IMR-90 (cell line): ENCODE measurements at regions not wholly inside any gene's neighbourhood (a gene's known extent, or its start where the extent isn't known, plus 50 kb on each side); places are given as distances from the start of the nearest gene placed in this dataset.

ENCODE experiments used
- ATAC-seq: fragments of 200-7000 bp; cut with Tn5 transposase; 2 replicates; pipeline ENCODE4 v1.9.1; 2020; ENCODE audit warnings: low read depth, mild to moderate bottlenecking, moderate library complexity
- BruUV-seq: library from RNA; stranded (reverse); fragments of 400-500 nt; replicated peaks from 2 replicates; lab custom pipeline; 2021; lab: Mats Ljungman, UMichigan
- CTCF ChIA-PET: fragments of 300-600 bp; formaldehyde crosslinking; extraction: SDS; loops from one replicate; lab custom pipeline; 2021; ENCODE audit warnings: antibody characterized with exemption; lab: Yijun Ruan, JAX
- POLR2A ChIA-PET: fragments of 300-600 bp; sonication (Branson Sonifier 250); formaldehyde crosslinking; loops from one replicate; lab custom pipeline; 2022; ENCODE audit warnings: antibody characterized with exemption; ENCODE audit not compliant: unreplicated experiment; lab: Charles Lee
- DNase-seq: peaks from one replicate; pipeline ENCODE4 v3.0.0; 2013
- H2AFZ ChIP-seq: replicated peaks from 2 replicates; pipeline ENCODE3; 2013; ENCODE audit warnings: low read length, mild to moderate bottlenecking; ENCODE audit not compliant: poor library complexity
- H2AK5ac ChIP-seq: 2 replicates; pipeline ENCODE4 v1.6.1; 2013; ENCODE audit warnings: low read depth, low read length, inconsistent platforms
- H2AK9ac ChIP-seq: replicated peaks from 2 replicates; pipeline ENCODE3; 2013; ENCODE audit warnings: mild to moderate bottlenecking, low read depth, low read length, moderate library complexity; ENCODE audit not compliant: poor library complexity
- H2BK120ac ChIP-seq: 2 replicates; pipeline ENCODE4 v1.6.1; 2013; ENCODE audit warnings: low read depth, low read length, inconsistent platforms
- H2BK15ac ChIP-seq: 3 replicates; pipeline ENCODE4 v1.6.1; 2013; ENCODE audit warnings: low read depth, low read length, inconsistent platforms
- H2BK20ac ChIP-seq: 2 replicates; pipeline ENCODE4 v1.6.1; 2013; ENCODE audit warnings: low read depth, mild to moderate bottlenecking, inconsistent platforms, low read length, moderate library complexity
- H2BK5ac ChIP-seq: 2 replicates; pipeline ENCODE4 v1.6.1; 2013; ENCODE audit warnings: mild to moderate bottlenecking, low read depth, low read length, inconsistent platforms; ENCODE audit not compliant: poor library complexity, severe bottlenecking
- H3K14ac ChIP-seq: replicated peaks from 2 replicates; pipeline ENCODE4 v1.6.1; 2013; ENCODE audit warnings: low read depth, low read length, inconsistent platforms
- H3K18ac ChIP-seq: 2 replicates; pipeline ENCODE4 v1.6.1; 2013; ENCODE audit warnings: low read depth, low read length, control low read depth
- H3K23ac ChIP-seq: 2 replicates; pipeline ENCODE4 v1.6.1; 2013; ENCODE audit warnings: low read depth, low read length, inconsistent platforms
- H3K27ac ChIP-seq: 2 replicates; pipeline ENCODE4 v1.5.1; 2013; ENCODE audit warnings: mild to moderate bottlenecking, control low read depth, low read length; ENCODE audit not compliant: insufficient read depth
- H3K27me3 ChIP-seq: 2 replicates; pipeline ENCODE4 v1.6.1; 2013; ENCODE audit warnings: low read length; ENCODE audit not compliant: control insufficient read depth, insufficient read depth
- H3K36me3 ChIP-seq: 2 replicates; pipeline ENCODE4 v1.6.1; 2013; ENCODE audit warnings: low read length, mixed read lengths; ENCODE audit not compliant: control insufficient read depth, insufficient read depth
- H3K4ac ChIP-seq: 2 replicates; pipeline ENCODE4 v1.6.1; 2013; ENCODE audit warnings: low read depth, low read length, inconsistent platforms
- H3K4me1 ChIP-seq: 2 replicates; pipeline ENCODE4 v1.6.1; 2013; ENCODE audit warnings: low read length, mixed read lengths; ENCODE audit not compliant: control insufficient read depth, insufficient read depth
- H3K4me2 ChIP-seq: 2 replicates; pipeline ENCODE4 v1.6.1; 2013; ENCODE audit warnings: low read depth, mild to moderate bottlenecking, control low read depth, low read length, moderate library complexity
- H3K4me3 ChIP-seq: 2 replicates; pipeline ENCODE4 v1.5.1; 2013; ENCODE audit warnings: low read depth, mild to moderate bottlenecking, control low read depth, low read length, moderate library complexity; ENCODE audit not compliant: insufficient read depth
- H3K56ac ChIP-seq: 2 replicates; pipeline ENCODE4 v1.6.1; 2013; ENCODE audit warnings: low read length, inconsistent platforms; ENCODE audit not compliant: insufficient read depth; ENCODE audit errors: extremely low read depth
- H3K79me1 ChIP-seq, 2 experiments: 2 replicates each; pipeline ENCODE4 v1.6.1; 2013; ENCODE audit warnings: low read length in 2 of 2, inconsistent platforms in 1 of 2, low read depth in 1 of 2
- H3K9ac ChIP-seq: 2 replicates; pipeline ENCODE4 v1.6.1; 2013; ENCODE audit warnings: low read depth, low read length, control low read depth
- H3K9me1 ChIP-seq: 2 replicates; pipeline ENCODE4 v1.6.1; 2013; ENCODE audit warnings: low read length, inconsistent platforms; ENCODE audit not compliant: insufficient read depth
- H3K9me3 ChIP-seq: 2 replicates; pipeline ENCODE4 v1.6.1; 2013; ENCODE audit warnings: low read length; ENCODE audit not compliant: control insufficient read depth, insufficient read depth
- H4K20me1 ChIP-seq: 2 replicates; pipeline ENCODE4 v1.6.1; 2013; ENCODE audit warnings: low read length, inconsistent platforms; ENCODE audit not compliant: insufficient read depth
- H4K5ac ChIP-seq: 2 replicates; pipeline ENCODE4 v1.6.1; 2013; ENCODE audit warnings: mild to moderate bottlenecking, low read depth, low read length, control low read depth
- H4K8ac ChIP-seq, 2 experiments: 2 replicates each; pipeline ENCODE4 v1.6.1; 2013; ENCODE audit warnings: low read depth in 2 of 2, low read length in 2 of 2, control low read depth in 1 of 2, inconsistent platforms in 1 of 2
- H4K91ac ChIP-seq: 2 replicates; pipeline ENCODE4 v1.6.1; 2013; ENCODE audit warnings: low read depth, low read length, inconsistent platforms; ENCODE audit not compliant: insufficient read depth
- CEBPB ChIP-seq: IDR thresholded peaks from 2 replicates; pipeline ENCODE4 v1.6.1; 2012; ENCODE audit warnings: low read depth, low read length, improper control_type of control experiment
- FOS ChIP-seq: fragments of 150-350 bp; IDR thresholded peaks from 2 replicates; pipeline ENCODE4 v1.6.1; 2016; ENCODE audit warnings: low read depth, low read length
- POLR2A ChIP-seq: IDR thresholded peaks from 2 replicates; pipeline ENCODE4 v1.6.1; 2012; ENCODE audit warnings: mild to moderate bottlenecking, low read depth, low read length
- RAD21 ChIP-seq: IDR thresholded peaks from 2 replicates; pipeline ENCODE4 v1.6.1; 2012; ENCODE audit warnings: low read length, improper control_type of control experiment
- RCOR1 ChIP-seq: IDR thresholded peaks from 2 replicates; pipeline ENCODE4 v1.6.1; 2012; ENCODE audit warnings: mild to moderate bottlenecking, low read length, improper control_type of control experiment; ENCODE audit not compliant: insufficient replicate concordance
- SMC3 ChIP-seq: fragments of 150-350 bp; IDR thresholded peaks from 2 replicates; pipeline ENCODE4 v1.6.1; 2016; ENCODE audit warnings: low read depth, mild to moderate bottlenecking, antibody characterized with exemption, low read length, moderate library complexity
- WGBS, 2 experiments: methylation state at CpG; one replicate each; pipeline versions ENCODE4 v1.1.5 to v1.1.7; 2013; ENCODE audit warnings: missing lambda C conversion rate in 2 of 2; ENCODE audit not compliant: insufficient read length in 1 of 2; ENCODE audit errors: extremely low coverage in 2 of 2; 5-methylcytosine and 5-hydroxymethylcytosine counted together
- dilution Hi-C: fragments of 300-500 bp; cut with HindIII; formaldehyde crosslinking; loops from one replicate; pipeline ENCODE4 v1.14.3; 2018; ENCODE audit warnings: low sequenced_read_pairs; ENCODE audit not compliant: unreplicated experiment
- in situ Hi-C: fragments of 300-500 bp; cut with MboI; formaldehyde crosslinking; loops from 3 replicates; pipeline ENCODE4 v1.14.3; 2019; ENCODE audit warnings: low sequenced_read_pairs, inconsistent platforms, mixed read lengths
- intact Hi-C: fragments of 100-400 bp; cut with micrococcal nuclease; formaldehyde crosslinking; loops from 2 replicates; pipeline ENCODE4 v1.10.0; 2022
- TF ChIP-seq, protein P1 (sequence below): fragments of 150-350 bp; IDR thresholded peaks from 2 replicates; pipeline ENCODE4 v1.6.1; 2017; ENCODE audit warnings: mild to moderate bottlenecking, antibody characterized with exemption, low read length, low read depth

DNA sequence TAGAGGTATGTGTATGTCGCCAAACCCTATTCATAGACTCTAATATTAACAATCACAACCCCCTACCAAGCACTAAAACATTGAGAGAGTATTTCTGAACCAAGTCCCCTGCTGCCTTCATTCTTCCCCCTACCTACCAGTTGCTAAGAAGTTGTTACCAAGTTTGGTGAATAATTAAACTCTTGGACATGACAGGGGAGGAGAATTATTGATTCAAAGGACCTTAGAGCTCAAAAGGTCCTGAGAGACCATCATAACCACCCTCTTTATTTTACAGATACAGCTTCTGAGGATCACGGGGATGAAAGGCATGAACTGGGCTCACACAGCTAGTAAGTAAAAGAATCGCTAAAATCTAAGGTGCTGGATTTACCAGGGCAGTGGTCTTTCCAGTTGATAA lies 204.1 kb downstream of the PIK3C3 start:
- no peak overlapping the region for H3K56ac ChIP-seq
- no peak overlapping the region for H2BK120ac ChIP-seq
- intact Hi-C loops (no loop called here), in situ Hi-C loops (no loop called here), dilution Hi-C loops (no loop called here)
- ChIA-PET CTCF (no interaction called here), POLR2A (no interaction called here)
- H3K14ac ChIP-seq: no peak overlapping the region
- H3K27ac ChIP-seq: no peak overlapping the region
- H3K23ac ChIP-seq: no peak overlapping the region
- no peak overlapping the region for H4K91ac ChIP-seq
- no peaks in the 10 kb centered on the region for H3K4me1 ChIP-seq
- H2BK20ac ChIP-seq: no peak overlapping the region
- no peaks in the 10 kb centered on the region for H3K36me3 ChIP-seq
- BruUV-seq: no TSS peak
- H3K9me1 ChIP-seq: no peaks in the 10 kb centered on the region
- no peak overlapping the region for H4K8ac ChIP-seq
- H3K9me3 ChIP-seq: no peaks in the 10 kb centered on the region
- no peak overlapping the region for H3K4ac ChIP-seq
- ATAC-seq (no peak), DNase-seq (no peak)
- H4K20me1 ChIP-seq: no peaks in the 10 kb centered on the region
- H3K18ac ChIP-seq: no peak overlapping the region
- no peak overlapping the region for H2AFZ ChIP-seq
- H2BK5ac ChIP-seq: no peak overlapping the region
- no peak overlapping the region for H2BK15ac ChIP-seq
- H3K79me1 ChIP-seq: no peaks in the 10 kb centered on the region
- no peak overlapping the region for H2AK5ac ChIP-seq
- H4K5ac ChIP-seq: no peak overlapping the region
- H3K9ac ChIP-seq: no peak overlapping the region
- no peak overlapping the region for H3K4me2 ChIP-seq
- TF ChIP-seq SMC3 (no peak), RCOR1 (no peak), POLR2A (no peak), FOS (no peak), RAD21 (no peak), CEBPB (no peak)
- TF ChIP-seq, protein P1, sequence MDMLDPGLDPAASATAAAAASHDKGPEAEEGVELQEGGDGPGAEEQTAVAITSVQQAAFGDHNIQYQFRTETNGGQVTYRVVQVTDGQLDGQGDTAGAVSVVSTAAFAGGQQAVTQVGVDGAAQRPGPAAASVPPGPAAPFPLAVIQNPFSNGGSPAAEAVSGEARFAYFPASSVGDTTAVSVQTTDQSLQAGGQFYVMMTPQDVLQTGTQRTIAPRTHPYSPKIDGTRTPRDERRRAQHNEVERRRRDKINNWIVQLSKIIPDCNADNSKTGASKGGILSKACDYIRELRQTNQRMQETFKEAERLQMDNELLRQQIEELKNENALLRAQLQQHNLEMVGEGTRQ: no peak
- no peak overlapping the region for H3K4me3 ChIP-seq
- no peak overlapping the region for H2AK9ac ChIP-seq
- no CpG with 5 or more reads among the region's 3 CpGs for WGBS, 2 experiments
- H3K27me3 ChIP-seq: no peaks in the 10 kb centered on the region
